GM23338 (cell line): ENCODE measurements at regions not wholly inside any gene's neighbourhood (a gene's known extent, or its start where the extent isn't known, plus 50 kb on each side); places are given as distances from the start of the nearest gene placed in this dataset.

ENCODE experiments used
- ATAC-seq: fragments of 200-7000 bp; cut with Tn5 transposase; 3 replicates; pipeline ENCODE4 v1.9.1; 2020
- DNase-seq: peaks from one replicate; pipeline ENCODE4 v3.0.0-alpha.2; 2015; ENCODE audit warnings: low spot score
- H2AFZ ChIP-seq: fragments of 200-600 bp; sonication (generic); 2 replicates; pipeline ENCODE4 v1.8.0; 2016; ENCODE audit warnings: antibody characterized with exemption, mild to moderate bottlenecking, moderate library complexity
- H3F3A ChIP-seq: fragments of 200-600 bp; sonication (generic); replicated peaks from 2 replicates; pipeline ENCODE4 v1.8.0; 2017; ENCODE audit warnings: antibody characterized with exemption, mixed run types, low read depth
- H3K27ac ChIP-seq: fragments of 200-600 bp; sonication (generic); 2 replicates; pipeline ENCODE4 v1.6.1; 2016; ENCODE audit warnings: low read depth
- H3K27me3 ChIP-seq: fragments of 200-600 bp; sonication (generic); 2 replicates; pipeline ENCODE4 v1.8.0; 2016; ENCODE audit warnings: mild to moderate bottlenecking, mixed run types, moderate library complexity; ENCODE audit not compliant: insufficient read depth
- H3K36me3 ChIP-seq: fragments of 200-600 bp; sonication (generic); 2 replicates; pipeline ENCODE4 v1.8.0; 2016; ENCODE audit warnings: mild to moderate bottlenecking; ENCODE audit not compliant: insufficient read depth
- H3K4me1 ChIP-seq: fragments of 200-600 bp; sonication (generic); 2 replicates; pipeline ENCODE4 v1.8.0; 2016; ENCODE audit warnings: mild to moderate bottlenecking, moderate library complexity; ENCODE audit not compliant: insufficient read depth
- H3K4me2 ChIP-seq: fragments of 200-600 bp; sonication (generic); 2 replicates; pipeline ENCODE4 v1.7.1; 2017; ENCODE audit warnings: mixed run types
- H3K4me3 ChIP-seq: fragments of 200-600 bp; sonication (generic); 2 replicates; pipeline ENCODE4 v1.6.1; 2016; ENCODE audit warnings: mixed run types
- H3K79me2 ChIP-seq: fragments of 200-600 bp; sonication (generic); replicated peaks from 2 replicates; pipeline ENCODE4 v1.8.0; 2017; ENCODE audit warnings: mild to moderate bottlenecking; ENCODE audit not compliant: insufficient read depth
- H3K9me2 ChIP-seq: fragments of 200-600 bp; sonication (generic); 2 replicates; pipeline ENCODE4 v1.8.0; 2017; ENCODE audit not compliant: insufficient read depth
- H4K20me1 ChIP-seq: fragments of 200-600 bp; sonication (generic); replicated peaks from 2 replicates; pipeline ENCODE4 v1.8.0; 2017; ENCODE audit warnings: mild to moderate bottlenecking; ENCODE audit not compliant: insufficient read depth
- H3K27ac Mint-ChIP-seq: 2 replicates; pipeline ENCODE4 v1.8.0; 2020; ENCODE audit warnings: inconsistent platforms, mild to moderate bottlenecking, moderate library complexity, mixed read lengths
- H3K27me3 Mint-ChIP-seq: 3 replicates; pipeline ENCODE4 v1.8.0; 2022; ENCODE audit warnings: low read depth, mild to moderate bottlenecking, moderate library complexity, mixed read lengths, inconsistent platforms; ENCODE audit not compliant: insufficient read depth, poor library complexity
- H3K36me3 Mint-ChIP-seq: 3 replicates; pipeline ENCODE4 v1.8.0; 2021; ENCODE audit warnings: low read depth, mild to moderate bottlenecking, inconsistent platforms, moderate library complexity, mixed read lengths
- H3K4me1 Mint-ChIP-seq: 3 replicates; pipeline ENCODE4 v1.8.0; 2020; ENCODE audit warnings: mild to moderate bottlenecking, inconsistent platforms, mixed read lengths
- H3K4me3 Mint-ChIP-seq: 3 replicates; pipeline ENCODE4 v1.8.0; 2021; ENCODE audit warnings: moderate library complexity, mild to moderate bottlenecking, inconsistent platforms, mixed read lengths
- H3K9me3 Mint-ChIP-seq: 3 replicates; pipeline ENCODE4 v1.8.0; 2020; ENCODE audit warnings: moderate library complexity, mild to moderate bottlenecking, inconsistent platforms, mixed read lengths
- CREB1 ChIP-seq: fragments of 250-450 bp; sonication (Bioruptor Pico); IDR thresholded peaks from 2 replicates; pipeline ENCODE4 v1.5.0; 2020; ENCODE audit warnings: low read depth, mild to moderate bottlenecking, moderate library complexity
- ETS1 ChIP-seq: IDR thresholded peaks from 2 replicates; pipeline ENCODE4 v1.6.1; 2016; ENCODE audit warnings: antibody characterized with exemption
- EZH2 ChIP-seq: fragments of 200-600 bp; sonication (generic); IDR thresholded peaks from one replicate; pipeline ENCODE4 v1.8.0; 2017; ENCODE audit warnings: antibody characterized with exemption, mild to moderate bottlenecking, low read depth; ENCODE audit not compliant: unreplicated experiment
- EZH2phosphoT487 ChIP-seq: fragments of 200-600 bp; sonication (generic); IDR thresholded peaks from one replicate; pipeline ENCODE4 v1.8.1; 2018; ENCODE audit warnings: antibody characterized with exemption; ENCODE audit not compliant: unreplicated experiment
- JUNB ChIP-seq: IDR thresholded peaks from one replicate; pipeline ENCODE4 v1.6.1; 2016; ENCODE audit warnings: antibody characterized with exemption; ENCODE audit not compliant: unreplicated experiment
- NANOG ChIP-seq: IDR thresholded peaks from 2 replicates; pipeline ENCODE4 v1.6.1; 2016; ENCODE audit warnings: antibody characterized with exemption, borderline replicate concordance
- STAT1 ChIP-seq: IDR thresholded peaks from one replicate; pipeline ENCODE4 v1.6.1; 2016; ENCODE audit warnings: antibody characterized with exemption; ENCODE audit not compliant: unreplicated experiment
- ZNF114 ChIP-seq: fragments of 250-450 bp; sonication (Bioruptor Pico); IDR thresholded peaks from 2 replicates; pipeline ENCODE4 v1.5.0; 2020; ENCODE audit warnings: mild to moderate bottlenecking, moderate library complexity
- ZNF331 ChIP-seq: fragments of 250-450 bp; sonication (Bioruptor Pico); IDR thresholded peaks from 2 replicates; pipeline ENCODE4 v1.5.0; 2020; ENCODE audit warnings: low read depth, mild to moderate bottlenecking, moderate library complexity
- TF ChIP-seq, protein P1 (sequence below): IDR thresholded peaks from one replicate; pipeline ENCODE4 v1.6.1; 2018; ENCODE audit warnings: antibody characterized with exemption; ENCODE audit not compliant: unreplicated experiment

DNA sequence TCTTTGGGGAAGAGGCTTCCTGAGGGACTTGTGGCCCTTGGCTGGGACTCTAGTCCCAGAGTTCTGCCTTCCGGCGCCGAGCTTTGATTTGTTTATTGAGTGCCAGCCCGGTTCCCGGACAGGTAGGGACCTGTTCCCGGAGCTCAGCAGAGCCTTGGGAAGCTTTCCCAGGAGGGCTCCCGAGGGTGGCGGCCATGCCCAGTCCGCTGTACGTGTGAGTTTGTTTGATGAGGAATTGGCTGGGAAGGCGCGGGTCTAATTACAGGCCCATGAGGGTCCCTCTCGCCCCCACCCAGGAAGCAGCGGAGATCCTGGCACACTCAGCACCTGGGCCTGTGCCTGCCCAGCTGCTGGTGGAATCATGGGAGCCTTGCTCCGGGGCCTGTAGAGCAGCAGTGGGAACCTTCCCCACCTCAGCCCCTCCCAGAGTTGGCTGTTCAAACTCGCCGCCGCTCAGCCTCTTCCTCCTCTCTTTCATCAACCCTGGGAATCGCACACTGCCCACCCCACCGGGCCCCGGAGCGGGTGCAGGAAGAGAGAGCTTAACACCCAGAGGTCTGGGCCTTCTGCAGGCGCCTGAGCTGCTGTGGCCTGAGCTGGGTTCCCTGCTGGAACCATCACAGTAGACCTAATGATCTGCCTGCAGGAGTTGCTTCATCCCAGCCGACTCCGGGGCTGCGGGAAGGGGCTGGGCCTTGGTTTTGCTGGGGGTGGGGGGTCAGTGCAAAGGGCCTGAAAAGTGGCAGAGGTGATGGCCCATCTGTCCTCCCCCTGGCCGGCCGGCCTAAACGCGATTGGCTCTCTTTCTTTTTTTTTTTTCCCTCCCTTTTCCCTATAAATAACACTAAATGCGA, 313.7 kb downstream of the SEC14L1 start (continued):
- TF ChIP-seq EZH2 (no peak), ZNF114 (no peak), NANOG (no peak), STAT1 (no peak), EZH2phosphoT487 (no peak), ETS1 (no peak)
- TF ChIP-seq, protein P1, sequence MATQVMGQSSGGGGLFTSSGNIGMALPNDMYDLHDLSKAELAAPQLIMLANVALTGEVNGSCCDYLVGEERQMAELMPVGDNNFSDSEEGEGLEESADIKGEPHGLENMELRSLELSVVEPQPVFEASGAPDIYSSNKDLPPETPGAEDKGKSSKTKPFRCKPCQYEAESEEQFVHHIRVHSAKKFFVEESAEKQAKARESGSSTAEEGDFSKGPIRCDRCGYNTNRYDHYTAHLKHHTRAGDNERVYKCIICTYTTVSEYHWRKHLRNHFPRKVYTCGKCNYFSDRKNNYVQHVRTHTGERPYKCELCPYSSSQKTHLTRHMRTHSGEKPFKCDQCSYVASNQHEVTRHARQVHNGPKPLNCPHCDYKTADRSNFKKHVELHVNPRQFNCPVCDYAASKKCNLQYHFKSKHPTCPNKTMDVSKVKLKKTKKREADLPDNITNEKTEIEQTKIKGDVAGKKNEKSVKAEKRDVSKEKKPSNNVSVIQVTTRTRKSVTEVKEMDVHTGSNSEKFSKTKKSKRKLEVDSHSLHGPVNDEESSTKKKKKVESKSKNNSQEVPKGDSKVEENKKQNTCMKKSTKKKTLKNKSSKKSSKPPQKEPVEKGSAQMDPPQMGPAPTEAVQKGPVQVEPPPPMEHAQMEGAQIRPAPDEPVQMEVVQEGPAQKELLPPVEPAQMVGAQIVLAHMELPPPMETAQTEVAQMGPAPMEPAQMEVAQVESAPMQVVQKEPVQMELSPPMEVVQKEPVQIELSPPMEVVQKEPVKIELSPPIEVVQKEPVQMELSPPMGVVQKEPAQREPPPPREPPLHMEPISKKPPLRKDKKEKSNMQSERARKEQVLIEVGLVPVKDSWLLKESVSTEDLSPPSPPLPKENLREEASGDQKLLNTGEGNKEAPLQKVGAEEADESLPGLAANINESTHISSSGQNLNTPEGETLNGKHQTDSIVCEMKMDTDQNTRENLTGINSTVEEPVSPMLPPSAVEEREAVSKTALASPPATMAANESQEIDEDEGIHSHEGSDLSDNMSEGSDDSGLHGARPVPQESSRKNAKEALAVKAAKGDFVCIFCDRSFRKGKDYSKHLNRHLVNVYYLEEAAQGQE: no peak

DNA sequence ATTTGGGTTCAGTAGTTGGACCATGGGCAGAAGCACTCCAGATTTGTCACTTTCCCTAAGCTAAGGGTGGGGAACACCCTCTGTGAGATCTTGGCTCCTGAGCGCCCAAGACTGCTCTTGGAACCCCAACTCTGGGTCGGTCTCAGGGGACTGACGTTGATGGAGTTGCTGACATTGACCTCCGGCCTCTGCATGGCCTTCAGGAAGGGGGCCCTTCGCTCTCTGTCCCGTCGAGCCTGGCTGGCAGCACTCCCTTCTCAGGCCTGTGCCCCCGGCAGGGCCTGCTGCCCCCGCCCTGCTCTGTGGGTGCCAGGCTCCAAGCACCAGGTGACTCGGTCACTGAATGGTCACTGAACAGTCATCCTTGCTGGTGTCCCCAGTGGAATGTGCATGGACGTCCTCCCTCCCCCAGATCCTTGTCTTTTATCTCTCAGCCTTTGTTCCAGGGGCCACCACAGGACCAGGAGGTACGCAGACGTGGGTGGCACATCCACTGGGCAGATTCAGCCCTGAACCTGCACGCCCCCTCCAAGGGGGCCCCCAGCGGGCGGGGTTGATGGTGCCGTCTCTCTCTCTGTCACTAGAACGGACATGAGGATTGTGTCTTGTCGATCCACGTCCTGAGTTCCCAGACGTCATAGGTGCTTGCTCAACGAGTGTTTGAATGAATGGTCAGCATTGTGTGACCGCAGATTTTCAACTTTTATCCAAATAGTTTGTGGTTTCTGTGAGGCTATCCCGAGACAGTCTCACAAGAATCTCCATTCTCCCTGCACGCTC, 314.5 kb downstream of the SEC14L1 start:
- Histone ChIP-seq H3K27ac (no peak overlapping the region), H3K4me2 (no peak overlapping the region), H3K36me3 (no peaks in the 10 kb centered on the region), H3K27me3 (no peaks in the 10 kb centered on the region), H2AFZ (no peak overlapping the region), H3K79me2 (peaks cover 76% of the 10 kb centered on the region), H3K4me3 (no peak overlapping the region), H4K20me1 (peaks cover 13% of the 10 kb centered on the region; the same call in 1 of the 2 replicates), H3K9me2 (no peaks in the 10 kb centered on the region), H3F3A (peaks cover 6% of the 10 kb centered on the region; the same call in 1 of the 2 replicates), H3K4me1 (peaks cover 36% of the 10 kb centered on the region)
- TF ChIP-seq JUNB (no peak), CREB1 (CRISPR knock-in tag) (no peak), NANOG (no peak), ZNF331 (CRISPR knock-in tag) (no peak), EZH2phosphoT487 (no peak), ZNF114 (no peak)
- TF ChIP-seq, protein P1: no peak
- peaks cover 4% of the 10 kb centered on the region; the same call in 1 of the 3 replicates for H3K36me3 Mint-ChIP-seq
- ATAC-seq (no peak), DNase-seq (no peak)
- peaks cover 42% of the 10 kb centered on the region for H3K27me3 Mint-ChIP-seq
- H3K4me1 Mint-ChIP-seq: peaks cover 69% of the 10 kb centered on the region
- peak overlapping the region; percentile 19; the same call in 1 of the 2 replicates for H3K27ac Mint-ChIP-seq
- no peaks in the 10 kb centered on the region for H3K9me3 Mint-ChIP-seq
- no peak overlapping the region; the same call in 2 of the 3 replicates for H3K4me3 Mint-ChIP-seq
